ENCODE measurements at regions not wholly inside any gene's neighbourhood (a gene's known extent, or its start where the extent isn't known, plus 50 kb on each side); places are given as distances from the start of the nearest gene placed in this dataset.

DNA sequence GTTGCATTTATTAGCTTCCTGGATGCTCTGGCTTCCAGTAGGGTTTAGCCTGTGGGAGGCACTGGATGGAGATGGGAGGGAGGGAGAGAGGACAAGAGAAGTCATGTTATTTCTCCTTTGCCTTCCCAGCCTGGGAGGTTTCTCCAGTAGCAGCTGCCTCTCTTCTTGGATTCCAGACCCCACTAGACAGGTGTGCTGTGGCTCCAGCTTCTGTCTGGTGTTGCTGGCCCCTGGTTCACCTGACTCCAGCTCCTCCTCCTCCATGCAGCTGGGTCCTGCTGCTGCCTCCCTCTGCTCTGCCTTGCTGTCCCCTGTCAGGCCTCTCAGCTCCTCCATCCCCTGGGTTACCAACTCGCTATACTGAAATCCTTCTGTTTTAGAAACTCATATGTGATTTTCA lies 188.9 kb upstream of the TNP1 start:
- DNase-seq (ENCODE audit: low read depth, low spot score) (no peak), ATAC-seq (no peak)
- Histone ChIP-seq H3K36me3 (ENCODE audit: control insufficient read depth, insufficient read depth, low read length) (no peaks in the 10 kb centered on the region), H3K9me3 (ENCODE audit: control insufficient read depth, insufficient read depth, low read depth, low read length) (no peaks in the 10 kb centered on the region), H3K27me3 (ENCODE audit: control insufficient read depth, insufficient read depth, low read length) (no peaks in the 10 kb centered on the region), H3K27ac (ENCODE audit: low read length) (no peak overlapping the region), H3K4me3 (ENCODE audit: low read depth in 2 of 2, low read length in 2 of 2) (no peak overlapping the region), H3K4me1 (ENCODE audit: control insufficient read depth, insufficient read depth, low read length) (no peaks in the 10 kb centered on the region)
- POLR2A ChIA-PET, result no interaction called here
- TF ChIP-seq, protein P1, sequence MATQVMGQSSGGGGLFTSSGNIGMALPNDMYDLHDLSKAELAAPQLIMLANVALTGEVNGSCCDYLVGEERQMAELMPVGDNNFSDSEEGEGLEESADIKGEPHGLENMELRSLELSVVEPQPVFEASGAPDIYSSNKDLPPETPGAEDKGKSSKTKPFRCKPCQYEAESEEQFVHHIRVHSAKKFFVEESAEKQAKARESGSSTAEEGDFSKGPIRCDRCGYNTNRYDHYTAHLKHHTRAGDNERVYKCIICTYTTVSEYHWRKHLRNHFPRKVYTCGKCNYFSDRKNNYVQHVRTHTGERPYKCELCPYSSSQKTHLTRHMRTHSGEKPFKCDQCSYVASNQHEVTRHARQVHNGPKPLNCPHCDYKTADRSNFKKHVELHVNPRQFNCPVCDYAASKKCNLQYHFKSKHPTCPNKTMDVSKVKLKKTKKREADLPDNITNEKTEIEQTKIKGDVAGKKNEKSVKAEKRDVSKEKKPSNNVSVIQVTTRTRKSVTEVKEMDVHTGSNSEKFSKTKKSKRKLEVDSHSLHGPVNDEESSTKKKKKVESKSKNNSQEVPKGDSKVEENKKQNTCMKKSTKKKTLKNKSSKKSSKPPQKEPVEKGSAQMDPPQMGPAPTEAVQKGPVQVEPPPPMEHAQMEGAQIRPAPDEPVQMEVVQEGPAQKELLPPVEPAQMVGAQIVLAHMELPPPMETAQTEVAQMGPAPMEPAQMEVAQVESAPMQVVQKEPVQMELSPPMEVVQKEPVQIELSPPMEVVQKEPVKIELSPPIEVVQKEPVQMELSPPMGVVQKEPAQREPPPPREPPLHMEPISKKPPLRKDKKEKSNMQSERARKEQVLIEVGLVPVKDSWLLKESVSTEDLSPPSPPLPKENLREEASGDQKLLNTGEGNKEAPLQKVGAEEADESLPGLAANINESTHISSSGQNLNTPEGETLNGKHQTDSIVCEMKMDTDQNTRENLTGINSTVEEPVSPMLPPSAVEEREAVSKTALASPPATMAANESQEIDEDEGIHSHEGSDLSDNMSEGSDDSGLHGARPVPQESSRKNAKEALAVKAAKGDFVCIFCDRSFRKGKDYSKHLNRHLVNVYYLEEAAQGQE (IDR thresholded peaks at IDR 0.05; ENCODE audit: insufficient read depth in 1 of 2, low read depth in 2 of 2, low read length in 1 of 2), result no peak
- TF ChIP-seq SIN3A (IDR thresholded peaks at IDR 0.05; ENCODE audit: borderline replicate concordance, insufficient read depth, low read depth, low read length) (no peak), TCF7L2 (IDR thresholded peaks at IDR 0.05; ENCODE audit: low read depth, low read length) (no peak), POLR2AphosphoS5 (IDR thresholded peaks at IDR 0.05; ENCODE audit: low read depth, low read length) (no peak)
- TF ChIP-seq, protein P2, sequence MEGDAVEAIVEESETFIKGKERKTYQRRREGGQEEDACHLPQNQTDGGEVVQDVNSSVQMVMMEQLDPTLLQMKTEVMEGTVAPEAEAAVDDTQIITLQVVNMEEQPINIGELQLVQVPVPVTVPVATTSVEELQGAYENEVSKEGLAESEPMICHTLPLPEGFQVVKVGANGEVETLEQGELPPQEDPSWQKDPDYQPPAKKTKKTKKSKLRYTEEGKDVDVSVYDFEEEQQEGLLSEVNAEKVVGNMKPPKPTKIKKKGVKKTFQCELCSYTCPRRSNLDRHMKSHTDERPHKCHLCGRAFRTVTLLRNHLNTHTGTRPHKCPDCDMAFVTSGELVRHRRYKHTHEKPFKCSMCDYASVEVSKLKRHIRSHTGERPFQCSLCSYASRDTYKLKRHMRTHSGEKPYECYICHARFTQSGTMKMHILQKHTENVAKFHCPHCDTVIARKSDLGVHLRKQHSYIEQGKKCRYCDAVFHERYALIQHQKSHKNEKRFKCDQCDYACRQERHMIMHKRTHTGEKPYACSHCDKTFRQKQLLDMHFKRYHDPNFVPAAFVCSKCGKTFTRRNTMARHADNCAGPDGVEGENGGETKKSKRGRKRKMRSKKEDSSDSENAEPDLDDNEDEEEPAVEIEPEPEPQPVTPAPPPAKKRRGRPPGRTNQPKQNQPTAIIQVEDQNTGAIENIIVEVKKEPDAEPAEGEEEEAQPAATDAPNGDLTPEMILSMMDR (IDR thresholded peaks at IDR 0.05), result no peak
- CTCF ChIA-PET, result no interaction called here
- in situ Hi-C loops (cut with HindIII; ENCODE audit: low pct_unique_long_range_greater_than_20kb, low sequenced_read_pairs), result no loop called here
- intact Hi-C loops (cut with micrococcal nuclease; ENCODE audit: unreplicated experiment), result no loop called here
- BruUV-seq (replicated peaks), result no TSS peak

DNA sequence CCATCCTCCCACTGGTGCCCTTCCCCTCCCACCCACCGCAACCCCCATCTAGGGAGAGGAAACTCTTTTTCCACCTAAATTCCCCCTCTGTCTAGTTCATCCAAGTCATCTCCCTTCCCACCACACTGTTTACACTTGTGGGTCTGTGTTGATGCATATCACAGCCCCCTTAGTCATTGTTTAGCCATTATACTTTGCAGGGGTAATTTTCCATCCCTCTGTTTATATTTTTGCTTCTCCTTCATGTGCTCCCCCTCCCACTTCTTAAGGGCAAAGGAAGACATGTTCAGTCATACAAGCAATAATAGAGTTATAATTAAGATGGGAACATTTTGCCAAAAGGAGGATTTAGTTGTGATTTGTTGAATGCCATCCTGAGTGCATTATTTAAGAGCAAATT lies 187.8 kb upstream of the TNP1 start:
- intact Hi-C loops (cut with micrococcal nuclease; ENCODE audit: unreplicated experiment) (no loop called here), in situ Hi-C loops (cut with HindIII; ENCODE audit: low pct_unique_long_range_greater_than_20kb, low sequenced_read_pairs) (no loop called here)
- Histone ChIP-seq H3K4me1 (ENCODE audit: control insufficient read depth, insufficient read depth, low read length) (no peaks in the 10 kb centered on the region), H3K36me3 (ENCODE audit: control insufficient read depth, insufficient read depth, low read length) (no peaks in the 10 kb centered on the region), H3K9me3 (ENCODE audit: control insufficient read depth, insufficient read depth, low read depth, low read length) (no peaks in the 10 kb centered on the region), H3K27ac (ENCODE audit: low read length) (no peak overlapping the region), H3K27me3 (ENCODE audit: control insufficient read depth, insufficient read depth, low read length) (no peaks in the 10 kb centered on the region), H3K4me3 (ENCODE audit: low read depth in 2 of 2, low read length in 2 of 2) (no peak overlapping the region)
- TF ChIP-seq SIN3A (IDR thresholded peaks at IDR 0.05; ENCODE audit: borderline replicate concordance, insufficient read depth, low read depth, low read length), result no peak
- no peak for TF ChIP-seq POLR2AphosphoS5 (IDR thresholded peaks at IDR 0.05; ENCODE audit: low read depth, low read length)
- TF ChIP-seq, protein P1 (IDR thresholded peaks at IDR 0.05; ENCODE audit: insufficient read depth in 1 of 2, low read depth in 2 of 2, low read length in 1 of 2), result no peak
- TF ChIP-seq TCF7L2 (IDR thresholded peaks at IDR 0.05; ENCODE audit: low read depth, low read length), result no peak
- TF ChIP-seq, protein P2 (IDR thresholded peaks at IDR 0.05), result no peak
- no TSS peak for BruUV-seq (replicated peaks)
- DNase-seq (ENCODE audit: low read depth, low spot score), result no peak
- ChIA-PET CTCF (no interaction called here), POLR2A (no interaction called here)
- no peak for ATAC-seq

Measured in Panc1 (cell line).